GM13977 (cell line): ENCODE measurements at regions not wholly inside any gene's neighbourhood (a gene's known extent, or its start where the extent isn't known, plus 50 kb on each side); places are given as distances from the start of the nearest gene placed in this dataset.

Experiments
- DNase-seq: peaks from one replicate; pipeline ENCODE4 v3.0.0; 2012; ENCODE audit warnings: low spot score
- CTCF ChIP-seq: IDR thresholded peaks from 2 replicates; pipeline ENCODE4 v1.5.1; 2012; ENCODE audit warnings: mild to moderate bottlenecking, control low read depth; ENCODE audit not compliant: insufficient read depth; ENCODE audit errors: extremely low read depth, missing control alignments
- in situ Hi-C: fragments of 300-500 bp; cut with MboI; formaldehyde crosslinking; loops from one replicate; pipeline ENCODE4 v1.12.0; 2022; ENCODE audit warnings: low sequenced_read_pairs, low pct_unique_long_range_greater_than_20kb, mixed read lengths, inconsistent platforms; ENCODE audit not compliant: unreplicated experiment

DNA sequence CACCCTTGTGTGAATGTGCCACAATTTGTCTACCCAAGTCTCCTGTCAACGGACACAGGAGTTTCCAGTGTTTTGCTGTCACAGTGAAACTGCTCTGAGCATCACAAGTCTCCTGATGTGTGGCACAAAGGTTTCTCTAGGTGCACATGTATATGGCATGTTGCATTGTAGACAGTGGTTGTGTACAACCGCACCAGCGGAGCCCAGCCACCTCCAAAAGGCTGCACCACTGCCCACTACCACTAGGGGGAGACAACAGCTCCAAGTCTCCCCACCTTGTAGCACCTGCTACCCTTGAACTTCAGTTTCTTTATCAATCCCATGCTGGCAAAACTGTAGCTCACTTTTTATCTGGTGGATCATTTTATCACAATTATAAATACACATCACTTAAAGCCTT lies 95.5 kb upstream of the ZNF469 start:
- in situ Hi-C loops = no loop called here
- peak; percentile 49 for TF ChIP-seq CTCF
- DNase-seq = no peak

- in situ Hi-C loops = no loop called here
- no peak for TF ChIP-seq CTCF
Measured at GRCh38 chr16:88288303-88288702, 94.5 kb upstream of the ZNF469 start.

GRCh38 chr16:88289001-88289400 lies 93.8 kb upstream of the ZNF469 start:
- no peak for TF ChIP-seq CTCF
- DNase-seq = no peak
- in situ Hi-C loops = no loop called here

More at GRCh38 chr16:88288303-88288702, 94.5 kb upstream of the ZNF469 start:
- no peak for DNase-seq

DNA sequence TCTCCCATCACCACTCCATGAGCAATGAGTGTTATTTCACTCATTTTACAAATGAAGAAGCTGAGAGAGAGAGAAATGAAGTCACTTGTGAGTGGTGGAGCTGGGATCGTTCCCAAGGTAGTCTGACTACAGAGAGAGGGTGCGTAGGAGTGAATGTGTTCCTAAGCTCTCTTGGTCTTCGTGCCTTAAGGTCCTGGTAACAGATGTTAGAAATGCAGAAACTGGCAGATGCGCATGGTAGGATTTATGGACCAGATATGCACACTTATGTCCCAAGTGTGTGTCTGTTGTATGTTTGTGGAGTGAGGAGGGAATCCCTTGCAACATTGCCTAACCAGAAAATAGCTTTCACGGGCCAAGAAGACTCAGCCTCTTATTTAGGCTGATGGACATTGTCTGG lies 93.2 kb upstream of the ZNF469 start:
- TF ChIP-seq CTCF = no peak
- DNase-seq = no peak
- in situ Hi-C loops = no loop called here

DNA sequence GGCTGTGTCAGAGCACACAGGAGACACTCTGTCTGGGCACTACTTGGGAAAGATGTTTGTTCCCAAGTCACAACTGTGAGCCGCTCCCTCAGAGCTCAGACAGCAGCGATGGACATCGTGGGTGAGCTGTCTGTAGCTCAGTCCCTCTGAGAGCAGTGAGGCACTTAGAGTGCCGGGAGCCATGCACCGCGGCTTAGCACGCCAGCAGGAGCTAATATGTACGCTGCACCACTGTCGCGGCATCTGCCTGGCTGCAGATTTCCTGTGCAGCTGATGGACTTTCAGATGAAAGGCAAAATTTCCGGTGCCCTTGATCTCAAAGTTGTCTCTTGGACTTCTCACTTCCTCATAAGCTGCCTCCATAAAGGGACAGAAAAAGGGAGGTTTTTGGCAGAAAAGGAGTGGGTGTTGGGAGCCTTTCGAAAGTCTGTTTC lies 92.8 kb upstream of the ZNF469 start:
- in situ Hi-C loops = no loop called here
- no peak for DNase-seq
- no peak for TF ChIP-seq CTCF

DNA sequence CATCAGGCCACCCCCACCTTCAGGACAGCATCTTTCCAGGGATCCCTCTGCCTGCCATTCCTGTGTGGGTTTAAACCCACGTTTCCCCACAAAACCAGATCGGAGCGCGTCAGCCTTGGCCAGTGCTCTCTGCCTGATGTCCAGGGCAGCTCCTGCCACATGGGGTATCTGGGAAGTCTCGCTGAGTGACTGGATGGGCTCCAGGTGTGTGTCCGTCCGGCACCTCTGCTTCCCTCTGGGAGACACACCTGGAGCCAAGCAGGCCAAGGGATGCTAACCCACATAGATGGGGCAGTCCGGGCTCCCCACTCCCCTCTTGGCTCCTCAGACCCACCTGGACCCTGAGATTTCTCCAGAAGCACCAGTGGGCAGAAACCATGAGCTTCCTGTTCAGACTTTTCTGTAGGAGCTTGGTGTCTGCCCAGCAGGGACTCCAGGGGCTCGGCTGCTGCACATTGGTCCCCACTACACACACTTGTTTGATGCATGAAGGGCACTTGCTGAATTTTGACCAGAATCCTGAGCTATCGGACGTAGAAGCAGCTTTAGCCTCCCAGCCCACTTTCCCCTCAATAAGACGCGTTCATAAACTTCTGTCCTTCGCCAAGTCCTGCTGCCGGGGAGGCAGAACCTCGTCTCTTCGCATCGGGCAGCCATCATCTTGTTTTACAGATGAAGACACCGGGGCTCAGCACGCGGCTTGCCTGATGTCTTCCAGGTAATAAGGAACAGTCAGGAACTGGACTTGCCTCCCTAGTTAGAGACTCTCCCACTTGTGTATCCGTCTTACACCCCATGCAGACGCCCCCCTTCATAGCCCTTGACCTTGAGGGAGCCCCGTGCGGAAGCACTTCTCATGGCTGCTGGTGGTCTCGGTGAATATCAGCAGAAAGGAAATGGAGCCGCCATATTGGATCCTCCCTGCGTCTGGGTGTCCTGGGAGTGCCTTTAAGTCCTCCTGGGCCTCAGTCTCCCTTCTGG lies 91.6 kb upstream of the ZNF469 start:
- TF ChIP-seq CTCF = no peak
- in situ Hi-C loops = no loop called here
- no peak for DNase-seq
